HCT116 (cell line): ENCODE measurements at regions not wholly inside any gene's neighbourhood (a gene's known extent, or its start where the extent isn't known, plus 50 kb on each side); places are given as distances from the start of the nearest gene placed in this dataset.

Source experiments
- EGR1 ChIP-seq: IDR thresholded peaks from 2 replicates; pipeline ENCODE4 v1.6.1; 2012; ENCODE audit warnings: low read depth
- EZH2 ChIP-seq: fragments of 200-600 bp; sonication (generic); IDR thresholded peaks from 2 replicates; pipeline ENCODE4 v1.6.1; 2017; ENCODE audit warnings: antibody characterized with exemption, mixed run types
- EZH2phosphoT487 ChIP-seq: fragments of 200-600 bp; IDR thresholded peaks from 2 replicates; pipeline ENCODE4 v1.6.1; 2018; ENCODE audit warnings: antibody characterized with exemption, borderline replicate concordance
- POLR2A ChIP-seq: IDR thresholded peaks from 2 replicates; pipeline ENCODE4 v1.7.0; 2011; ENCODE audit warnings: borderline replicate concordance; ENCODE audit not compliant: insufficient read depth, insufficient read length; ENCODE audit errors: extremely low read depth
- POLR2AphosphoS5 ChIP-seq: IDR thresholded peaks from 2 replicates; pipeline ENCODE4 v1.6.1; 2011; ENCODE audit warnings: mild to moderate bottlenecking, low read depth, low read length, moderate library complexity
- RAD21 ChIP-seq: IDR thresholded peaks from 2 replicates; pipeline ENCODE4 v1.6.1; 2012; ENCODE audit warnings: low read depth, mild to moderate bottlenecking
- REST ChIP-seq: IDR thresholded peaks from 2 replicates; pipeline ENCODE4 v1.6.1; 2012; ENCODE audit warnings: low read depth
- TCF7L2 ChIP-seq: IDR thresholded peaks from 2 replicates; pipeline ENCODE4 v1.7.0; 2011; ENCODE audit warnings: borderline replicate concordance, inconsistent platforms; ENCODE audit not compliant: insufficient read depth, insufficient read length; ENCODE audit errors: extremely low read depth
- TF ChIP-seq, protein P1 (sequence below), 3 experiments: fragments of 200-600 bp in 1 of 3; sonication (generic) in 1 of 3; IDR thresholded peaks in 2 of 3; conservative IDR thresholded peaks in 1 of 3; 2 replicates each; pipeline ENCODE4 v1.5.1; 2012 to 2017; ENCODE audit warnings: low read depth in 2 of 3, low read length in 2 of 3, antibody characterized with exemption in 1 of 3, borderline replicate concordance in 1 of 3, control low read depth in 1 of 3, mild to moderate bottlenecking in 1 of 3, mixed read lengths in 1 of 3, mixed run types in 1 of 3, moderate library complexity in 1 of 3; ENCODE audit not compliant: insufficient read depth in 1 of 3
- TF ChIP-seq, protein P2 (sequence below): IDR thresholded peaks from 2 replicates; pipeline ENCODE4 v1.6.1; 2012
- TF ChIP-seq, protein P3 (sequence below): IDR thresholded peaks from 2 replicates; pipeline ENCODE4 v1.6.1; 2012
- TF ChIP-seq, protein P4 (sequence below): IDR thresholded peaks from 2 replicates; pipeline ENCODE4 v1.6.1; 2011; ENCODE audit warnings: mild to moderate bottlenecking, low read length, moderate library complexity; ENCODE audit not compliant: insufficient replicate concordance; ENCODE audit errors: extremely low read depth

- TF ChIP-seq, protein P1, sequence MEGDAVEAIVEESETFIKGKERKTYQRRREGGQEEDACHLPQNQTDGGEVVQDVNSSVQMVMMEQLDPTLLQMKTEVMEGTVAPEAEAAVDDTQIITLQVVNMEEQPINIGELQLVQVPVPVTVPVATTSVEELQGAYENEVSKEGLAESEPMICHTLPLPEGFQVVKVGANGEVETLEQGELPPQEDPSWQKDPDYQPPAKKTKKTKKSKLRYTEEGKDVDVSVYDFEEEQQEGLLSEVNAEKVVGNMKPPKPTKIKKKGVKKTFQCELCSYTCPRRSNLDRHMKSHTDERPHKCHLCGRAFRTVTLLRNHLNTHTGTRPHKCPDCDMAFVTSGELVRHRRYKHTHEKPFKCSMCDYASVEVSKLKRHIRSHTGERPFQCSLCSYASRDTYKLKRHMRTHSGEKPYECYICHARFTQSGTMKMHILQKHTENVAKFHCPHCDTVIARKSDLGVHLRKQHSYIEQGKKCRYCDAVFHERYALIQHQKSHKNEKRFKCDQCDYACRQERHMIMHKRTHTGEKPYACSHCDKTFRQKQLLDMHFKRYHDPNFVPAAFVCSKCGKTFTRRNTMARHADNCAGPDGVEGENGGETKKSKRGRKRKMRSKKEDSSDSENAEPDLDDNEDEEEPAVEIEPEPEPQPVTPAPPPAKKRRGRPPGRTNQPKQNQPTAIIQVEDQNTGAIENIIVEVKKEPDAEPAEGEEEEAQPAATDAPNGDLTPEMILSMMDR (IDR thresholded peaks at IDR 0.05 in 2 of 3, conservative IDR thresholded peaks at IDR 0.05 in 1 of 3; ENCODE audit: borderline replicate concordance in 1 of 3, insufficient read depth in 1 of 3, low read depth in 2 of 3, low read length in 2 of 3): no peak
- no peak for TF ChIP-seq POLR2A
- TF ChIP-seq, protein P2, sequence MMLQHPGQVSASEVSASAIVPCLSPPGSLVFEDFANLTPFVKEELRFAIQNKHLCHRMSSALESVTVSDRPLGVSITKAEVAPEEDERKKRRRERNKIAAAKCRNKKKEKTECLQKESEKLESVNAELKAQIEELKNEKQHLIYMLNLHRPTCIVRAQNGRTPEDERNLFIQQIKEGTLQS: no peak
- TF ChIP-seq POLR2AphosphoS5: no peak
- no peak for TF ChIP-seq RAD21
- no peak for TF ChIP-seq TCF7L2
- TF ChIP-seq EZH2: no peak
- TF ChIP-seq, protein P3, sequence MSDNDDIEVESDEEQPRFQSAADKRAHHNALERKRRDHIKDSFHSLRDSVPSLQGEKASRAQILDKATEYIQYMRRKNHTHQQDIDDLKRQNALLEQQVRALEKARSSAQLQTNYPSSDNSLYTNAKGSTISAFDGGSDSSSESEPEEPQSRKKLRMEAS: no peak
- TF ChIP-seq REST: no peak
- TF ChIP-seq EGR1: no peak
- TF ChIP-seq, protein P4, sequence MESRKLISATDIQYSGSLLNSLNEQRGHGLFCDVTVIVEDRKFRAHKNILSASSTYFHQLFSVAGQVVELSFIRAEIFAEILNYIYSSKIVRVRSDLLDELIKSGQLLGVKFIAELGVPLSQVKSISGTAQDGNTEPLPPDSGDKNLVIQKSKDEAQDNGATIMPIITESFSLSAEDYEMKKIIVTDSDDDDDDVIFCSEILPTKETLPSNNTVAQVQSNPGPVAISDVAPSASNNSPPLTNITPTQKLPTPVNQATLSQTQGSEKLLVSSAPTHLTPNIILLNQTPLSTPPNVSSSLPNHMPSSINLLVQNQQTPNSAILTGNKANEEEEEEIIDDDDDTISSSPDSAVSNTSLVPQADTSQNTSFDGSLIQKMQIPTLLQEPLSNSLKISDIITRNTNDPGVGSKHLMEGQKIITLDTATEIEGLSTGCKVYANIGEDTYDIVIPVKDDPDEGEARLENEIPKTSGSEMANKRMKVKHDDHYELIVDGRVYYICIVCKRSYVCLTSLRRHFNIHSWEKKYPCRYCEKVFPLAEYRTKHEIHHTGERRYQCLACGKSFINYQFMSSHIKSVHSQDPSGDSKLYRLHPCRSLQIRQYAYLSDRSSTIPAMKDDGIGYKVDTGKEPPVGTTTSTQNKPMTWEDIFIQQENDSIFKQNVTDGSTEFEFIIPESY: no peak
- TF ChIP-seq EZH2phosphoT487: no peak
Observed at GRCh38 chr11:115963156-115963555, 458.9 kb upstream of the CADM1 start.
